A172 (cell line): ENCODE measurements at regions not wholly inside any gene's neighbourhood (a gene's known extent, or its start where the extent isn't known, plus 50 kb on each side); places are given as distances from the start of the nearest gene placed in this dataset.
"Not testable (repeated sequence)": the region's sequence is repeated elsewhere in the genome, so short reads cannot be mapped to it uniquely, and the experiment has no call there.

Experiments used
- DNase-seq: peaks from one replicate; pipeline ENCODE4 v3.0.0-alpha.2; 2015; ENCODE audit warnings: low spot score

DNA sequence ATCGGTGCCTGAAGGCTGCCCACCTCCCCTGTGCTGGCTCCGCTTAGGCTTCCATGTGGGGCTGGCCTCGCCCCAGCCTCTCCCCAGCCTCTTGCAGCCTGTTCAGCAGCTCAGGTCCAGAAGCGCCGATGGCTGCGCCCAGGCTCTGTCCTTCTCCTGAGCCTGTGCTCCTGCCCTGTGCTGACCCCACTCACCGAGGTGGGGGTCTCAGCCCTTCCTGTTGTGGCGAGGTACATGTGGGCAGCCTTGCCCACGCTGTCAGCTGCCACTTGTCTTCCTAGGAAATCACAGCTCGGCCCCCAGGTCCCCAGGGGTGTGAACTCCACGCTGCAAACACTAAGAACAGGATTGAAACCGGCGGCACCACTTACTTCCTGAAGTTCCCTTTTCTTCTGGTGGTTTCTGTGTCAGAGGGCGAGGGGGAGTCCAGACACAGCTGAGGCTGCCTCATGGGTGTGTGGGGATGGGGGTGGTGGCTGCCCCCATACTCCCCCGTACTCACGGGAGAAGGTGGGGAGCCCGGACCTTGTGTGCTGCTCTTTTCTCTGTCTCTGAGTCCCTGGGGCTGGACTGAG, 249.1 kb downstream of the TMEM121 start:
- not testable (repeated sequence) for DNase-seq

DNA sequence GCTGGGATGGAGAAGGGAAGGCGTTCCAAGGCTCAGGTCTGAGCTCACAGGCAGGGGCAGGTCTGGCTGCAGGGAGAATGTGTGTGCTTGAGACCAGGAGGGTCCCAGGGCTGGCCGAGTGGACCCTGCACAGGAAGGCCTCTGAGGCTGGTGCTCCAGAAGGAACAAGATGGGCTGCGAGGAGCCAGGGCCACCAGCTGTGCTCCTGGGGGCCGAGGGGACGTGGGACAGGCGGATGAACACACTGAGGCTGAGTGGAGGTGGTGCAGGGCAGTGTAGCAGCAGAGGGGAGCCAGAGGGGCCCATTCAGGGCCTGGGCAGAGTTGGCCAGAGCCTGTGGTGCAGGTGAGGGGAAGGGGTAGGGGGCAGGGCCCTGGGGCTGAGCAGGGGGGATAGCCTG, 249.7 kb downstream of the TMEM121 start:
- DNase-seq, result not testable (repeated sequence)

DNA sequence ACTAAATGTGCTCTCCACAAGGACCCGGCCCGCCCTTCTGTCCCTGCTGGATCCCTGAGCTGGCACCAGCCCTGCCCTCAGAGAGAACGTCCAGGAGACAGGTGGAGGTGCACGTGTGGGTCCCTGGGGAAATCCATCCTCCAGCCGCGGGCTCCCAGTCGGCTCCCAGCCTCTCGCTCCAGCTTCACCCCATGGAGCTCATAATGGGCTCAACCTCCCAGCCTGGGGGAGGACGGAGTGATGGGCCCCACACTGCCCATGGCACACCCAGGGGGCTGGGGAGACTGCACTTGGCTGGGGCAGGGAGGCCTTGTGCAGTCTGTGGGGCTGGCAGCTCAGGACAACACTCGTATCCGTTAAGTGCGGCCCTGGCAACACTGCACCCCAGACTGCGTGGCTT, 250.5 kb downstream of the TMEM121 start:
- no peak for DNase-seq

DNA sequence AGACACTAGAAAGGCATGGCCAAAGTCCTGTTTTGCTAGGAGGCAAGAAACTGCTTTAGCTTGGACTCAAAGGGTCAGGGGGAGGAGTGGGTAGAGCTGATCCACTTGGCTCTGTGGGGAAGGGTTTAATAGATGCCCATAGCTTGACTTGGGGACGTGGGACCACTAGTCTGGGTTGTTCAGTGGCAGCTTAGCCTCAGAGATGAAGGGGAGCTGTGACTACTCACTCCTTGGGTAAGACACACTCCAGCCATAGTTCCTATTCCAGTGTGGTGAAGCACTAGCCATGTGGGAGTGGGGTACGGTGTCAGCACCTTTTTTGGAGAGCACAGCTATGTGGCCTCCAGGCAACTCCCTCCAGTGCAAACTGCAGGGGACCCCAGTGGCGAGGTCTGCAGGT, 257.3 kb downstream of the TMEM121 start:
- no peak for DNase-seq

DNA sequence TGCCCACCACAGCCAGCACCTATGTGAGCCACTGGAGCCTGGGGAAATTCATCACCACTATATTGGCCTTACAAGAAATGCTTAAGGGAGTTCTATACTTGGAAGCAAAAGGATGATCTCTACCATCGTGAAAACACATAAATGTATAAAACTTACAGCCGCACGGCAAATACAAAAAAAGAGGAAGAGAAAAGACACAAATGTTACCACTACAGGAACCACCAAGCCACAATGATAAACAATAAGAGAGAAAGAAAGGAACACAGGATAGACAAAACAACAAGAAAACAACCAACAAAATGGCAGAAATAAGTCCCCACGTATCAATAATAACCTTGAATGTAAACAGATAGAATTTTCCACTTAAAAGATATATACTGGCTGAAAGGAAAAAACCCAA, 267.5 kb downstream of the TMEM121 start:
- no peak for DNase-seq

DNA sequence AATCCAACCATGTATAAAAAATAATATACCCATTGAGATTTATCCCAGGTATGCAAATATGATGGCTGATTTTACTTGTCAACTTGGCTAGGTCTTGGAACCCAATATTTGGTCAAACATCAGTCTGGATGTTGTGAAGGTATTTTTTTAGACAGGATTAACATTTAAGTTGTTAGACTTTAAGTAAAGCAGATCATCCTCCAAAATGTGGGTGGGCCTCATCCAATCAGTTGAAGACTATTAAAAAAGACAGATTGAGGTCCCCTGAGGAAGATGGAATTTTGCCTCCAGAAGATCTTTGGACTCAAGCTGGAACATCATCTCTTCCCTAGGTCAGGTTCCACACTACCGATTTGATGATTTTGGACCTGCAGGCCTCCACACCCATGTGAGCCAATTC, 271.2 kb downstream of the TMEM121 start:
- no peak for DNase-seq

DNA sequence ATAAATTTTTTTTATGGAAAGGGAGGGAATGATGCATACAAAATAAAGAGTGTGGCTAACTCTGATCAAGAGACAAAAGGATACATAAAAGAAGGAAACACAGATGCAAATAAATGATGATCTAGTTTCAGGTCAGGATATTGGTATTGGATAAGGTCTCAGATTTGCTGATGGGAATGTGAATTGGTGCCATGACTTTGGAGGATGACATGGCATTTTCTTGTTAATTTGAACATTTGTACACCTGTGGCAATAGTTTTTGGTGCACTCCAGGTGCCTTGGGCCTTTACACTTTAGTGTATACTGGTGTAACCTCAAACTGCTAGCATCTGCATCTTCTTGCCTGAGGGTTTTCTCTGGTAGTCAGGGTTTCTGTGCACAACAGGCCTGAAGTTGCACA, 279.3 kb downstream of the TMEM121 start:
- no peak for DNase-seq

DNA sequence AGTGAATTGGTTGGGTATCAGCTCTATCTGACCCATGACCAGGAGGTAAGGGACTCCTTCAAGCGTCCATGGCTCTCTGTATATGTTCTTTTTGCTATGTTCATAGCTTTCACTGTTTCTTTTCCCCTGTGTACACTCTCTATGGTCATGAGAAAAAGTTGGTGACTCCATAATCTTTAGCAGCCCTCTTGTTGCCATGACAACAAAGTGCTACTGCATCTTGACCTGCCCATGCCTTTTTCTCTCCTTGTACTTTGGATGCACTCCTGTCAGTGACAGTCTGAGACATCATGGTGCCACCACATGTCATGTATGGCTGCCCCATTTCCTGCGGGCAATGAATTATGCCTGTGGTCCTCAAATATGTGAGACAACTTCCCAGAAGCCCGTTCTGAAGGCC, 280.2 kb downstream of the TMEM121 start:
- DNase-seq, result no peak

DNA sequence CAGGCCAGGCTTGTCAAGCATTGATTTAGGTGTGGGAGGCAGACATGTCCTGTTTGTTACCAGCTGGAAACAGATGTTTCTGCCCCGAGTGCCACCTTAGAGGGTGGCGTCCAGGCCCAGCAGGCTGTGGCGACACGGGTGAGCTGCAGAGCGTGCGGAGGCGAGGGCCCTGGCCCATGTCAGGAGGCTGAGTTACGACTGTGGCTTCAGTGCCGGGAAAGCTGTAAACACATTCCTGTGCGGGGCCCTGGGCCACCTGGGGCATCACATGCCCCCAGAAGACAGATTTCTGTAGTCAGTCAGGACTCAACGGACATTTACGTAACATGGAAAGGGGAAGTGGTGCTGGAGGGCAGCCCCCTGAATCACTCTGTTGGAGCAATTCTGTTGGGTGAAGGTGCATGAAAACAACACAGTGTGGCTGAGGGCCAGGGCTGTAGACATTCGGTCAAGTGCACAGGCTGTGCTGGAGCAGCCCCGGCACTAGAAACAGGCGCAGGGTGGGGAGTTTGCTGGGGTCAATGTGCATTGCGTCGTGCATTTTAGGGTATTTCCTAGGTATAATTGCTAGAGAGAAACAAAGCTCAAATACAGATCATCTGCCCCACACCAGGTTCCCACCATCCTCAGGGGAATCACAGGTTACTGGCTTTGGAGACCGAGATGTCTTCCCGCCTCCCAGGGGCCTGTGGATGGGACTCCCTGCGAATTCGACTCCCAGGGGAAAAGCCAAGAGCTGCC, 291.8 kb downstream of the TMEM121 start:
- no peak for DNase-seq

DNA sequence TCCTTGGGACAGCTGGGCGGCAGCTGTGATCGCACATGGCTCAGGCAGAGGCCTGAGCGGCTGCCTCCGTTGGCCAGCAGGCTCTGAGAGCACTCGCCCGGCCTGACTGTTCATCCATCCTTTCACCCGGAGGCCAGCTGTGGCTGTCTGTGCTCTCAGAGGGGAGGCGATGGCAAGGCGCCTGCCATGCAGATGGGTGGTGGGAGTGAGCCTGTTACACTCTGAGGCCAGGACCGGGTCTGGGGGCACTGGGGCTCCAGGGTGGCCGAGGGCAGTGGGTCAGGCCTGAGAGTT, 292.3 kb downstream of the TMEM121 start:
- DNase-seq, result no peak

DNA sequence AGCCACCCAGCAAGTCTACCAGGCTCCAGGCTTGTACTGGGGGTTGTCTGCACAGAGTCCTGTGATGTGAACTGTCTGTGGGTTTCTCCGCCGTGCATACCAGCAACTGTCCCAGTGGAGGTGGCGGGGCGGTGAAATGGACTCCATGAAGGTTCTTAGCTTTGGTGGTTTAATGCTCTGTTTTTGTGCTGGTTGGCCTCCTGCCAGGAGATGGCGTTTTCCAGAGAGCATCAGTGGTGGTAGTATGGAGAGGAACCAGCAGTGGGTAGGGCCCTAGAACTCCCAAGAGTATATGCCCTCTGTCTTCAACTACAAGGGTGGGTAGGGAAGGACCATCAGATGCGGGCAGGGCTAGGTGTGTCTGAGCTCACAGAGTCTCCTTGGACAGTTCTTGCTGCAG, 303.8 kb downstream of the TMEM121 start:
- DNase-seq, result no peak

DNA sequence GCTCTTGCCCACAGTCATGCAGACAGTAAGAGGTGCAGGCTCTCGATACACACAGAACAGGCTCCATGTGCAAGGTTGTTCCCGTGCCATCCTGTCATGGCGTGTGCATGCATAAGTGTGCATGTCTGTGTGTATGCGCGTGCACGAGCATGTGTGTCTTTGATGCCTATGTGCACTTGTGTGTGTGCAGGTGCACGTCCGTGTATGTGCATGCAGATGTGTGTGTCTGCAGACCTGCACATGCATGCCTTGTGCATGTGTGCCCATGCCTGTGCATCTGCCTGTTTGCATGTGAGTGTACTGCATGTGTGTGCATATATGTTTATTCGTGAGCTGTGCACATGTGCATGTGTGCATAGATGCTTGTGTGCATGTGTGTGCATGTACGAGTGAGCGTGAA, 309.8 kb downstream of the TMEM121 start:
- DNase-seq, result no peak

DNA sequence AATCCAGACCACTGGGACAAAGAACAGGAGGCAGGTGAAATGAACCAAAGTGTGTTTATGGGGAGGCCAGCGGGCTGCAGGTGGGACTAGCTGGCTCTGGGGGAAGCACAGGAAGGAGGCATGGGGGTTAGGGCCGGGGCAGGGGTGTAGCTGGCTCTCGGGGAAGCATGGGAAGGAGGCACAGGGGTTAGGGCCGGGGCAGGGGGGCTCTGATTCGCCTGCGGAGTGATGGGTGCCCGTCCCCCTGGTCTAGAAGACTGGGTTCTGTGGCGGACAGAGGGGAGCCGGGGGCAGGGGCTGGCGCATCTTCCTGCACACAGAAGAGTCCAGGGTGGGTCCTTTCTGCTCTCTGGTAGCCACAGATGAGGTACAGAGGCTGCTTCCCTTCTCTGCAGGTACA, 310.3 kb downstream of the TMEM121 start:
- DNase-seq, result no peak

DNA sequence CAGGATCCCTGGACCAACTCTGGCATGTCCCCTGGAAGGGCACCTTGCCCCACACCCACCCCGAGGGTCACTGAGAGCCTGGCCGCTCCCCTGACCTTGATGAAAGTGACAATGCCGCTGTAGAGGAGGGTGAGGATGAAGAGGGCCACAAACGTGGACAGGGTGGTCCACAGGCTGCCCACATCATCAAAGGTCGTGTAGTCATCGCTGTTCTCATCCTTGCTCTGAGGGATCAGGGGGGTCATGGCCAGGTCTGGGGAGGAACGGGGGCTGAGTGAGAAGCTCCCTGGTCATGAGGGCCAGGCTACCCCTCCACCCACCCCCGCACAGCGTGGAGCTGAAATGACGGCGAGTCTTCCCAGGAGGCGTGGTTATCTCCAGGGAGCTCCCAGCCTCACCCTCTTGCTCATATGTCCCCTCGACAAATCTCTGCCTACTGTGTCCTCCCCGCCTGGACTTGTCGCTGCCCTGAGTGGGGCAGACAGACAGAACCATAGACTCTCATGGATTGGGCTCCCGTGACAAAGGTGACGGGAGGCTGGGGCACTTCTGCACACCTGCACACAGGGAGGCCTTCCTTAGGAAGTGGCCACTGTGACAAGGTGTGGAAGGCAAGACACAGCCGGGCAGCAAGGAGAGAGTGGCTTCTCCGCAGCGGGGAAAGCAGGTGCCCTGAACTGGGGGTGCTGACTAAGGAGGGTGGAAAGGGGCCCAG, 311.1 kb downstream of the TMEM121 start:
- DNase-seq, result no peak

DNA sequence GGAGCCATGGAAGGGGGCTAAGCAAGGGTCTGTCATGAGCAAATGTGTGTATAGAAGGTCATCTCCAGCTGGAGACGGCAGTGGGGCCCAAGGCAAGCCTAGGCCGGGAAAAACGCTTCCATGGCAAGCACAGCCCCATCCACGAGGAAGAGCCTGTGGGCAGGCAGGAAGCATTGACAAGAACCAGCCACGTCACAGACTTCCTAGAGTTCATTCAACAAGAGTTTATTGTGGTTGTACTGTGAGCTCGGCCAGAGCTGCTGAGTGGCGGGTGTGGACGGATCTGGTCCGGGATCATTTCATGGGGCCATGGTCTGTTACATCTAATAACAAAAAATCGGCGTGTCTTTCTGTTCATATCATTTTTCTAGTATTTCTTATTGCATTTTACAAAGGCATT, 311.7 kb downstream of the TMEM121 start:
- DNase-seq, result no peak

DNA sequence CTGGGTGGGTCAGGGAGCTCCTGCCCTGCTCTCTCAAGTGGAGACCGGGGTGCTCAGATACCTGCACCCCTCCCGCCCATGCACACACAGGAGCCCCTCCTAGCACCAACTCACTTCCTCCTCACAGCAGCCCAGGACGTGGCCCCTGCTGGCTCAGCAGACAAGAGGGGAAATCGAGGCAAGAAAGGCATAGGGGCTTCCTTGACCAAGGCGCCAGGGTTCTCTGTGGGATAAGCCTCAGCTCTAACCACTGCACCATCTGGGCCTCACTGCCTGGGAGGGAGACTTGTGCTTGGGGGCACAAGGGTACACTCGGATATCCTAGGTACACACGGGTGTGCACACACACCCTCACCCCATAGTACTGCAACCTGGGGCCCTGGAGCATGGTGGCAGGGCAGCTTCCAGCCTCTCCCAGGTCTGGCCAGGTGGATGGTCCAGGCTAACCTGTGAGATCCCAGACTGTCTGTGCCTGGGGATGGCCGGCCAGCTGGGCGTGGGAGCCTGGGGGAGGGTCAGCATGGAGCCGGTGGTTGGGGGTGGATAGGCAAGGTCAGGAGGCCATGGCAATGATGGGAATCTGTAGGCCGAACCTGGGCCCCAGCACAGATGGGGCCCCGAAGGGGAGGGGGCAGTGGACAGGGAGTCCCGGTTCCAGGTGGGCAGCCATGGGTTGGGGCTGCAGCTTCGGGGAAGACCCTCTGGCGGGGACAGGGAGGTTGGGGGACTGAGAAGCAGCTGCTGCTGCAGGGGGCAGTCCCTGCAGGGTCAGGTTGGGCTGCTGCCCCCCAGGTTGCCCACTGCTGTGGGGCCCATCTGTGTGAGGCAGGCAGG, 312.4 kb downstream of the TMEM121 start:
- no peak for DNase-seq

DNA sequence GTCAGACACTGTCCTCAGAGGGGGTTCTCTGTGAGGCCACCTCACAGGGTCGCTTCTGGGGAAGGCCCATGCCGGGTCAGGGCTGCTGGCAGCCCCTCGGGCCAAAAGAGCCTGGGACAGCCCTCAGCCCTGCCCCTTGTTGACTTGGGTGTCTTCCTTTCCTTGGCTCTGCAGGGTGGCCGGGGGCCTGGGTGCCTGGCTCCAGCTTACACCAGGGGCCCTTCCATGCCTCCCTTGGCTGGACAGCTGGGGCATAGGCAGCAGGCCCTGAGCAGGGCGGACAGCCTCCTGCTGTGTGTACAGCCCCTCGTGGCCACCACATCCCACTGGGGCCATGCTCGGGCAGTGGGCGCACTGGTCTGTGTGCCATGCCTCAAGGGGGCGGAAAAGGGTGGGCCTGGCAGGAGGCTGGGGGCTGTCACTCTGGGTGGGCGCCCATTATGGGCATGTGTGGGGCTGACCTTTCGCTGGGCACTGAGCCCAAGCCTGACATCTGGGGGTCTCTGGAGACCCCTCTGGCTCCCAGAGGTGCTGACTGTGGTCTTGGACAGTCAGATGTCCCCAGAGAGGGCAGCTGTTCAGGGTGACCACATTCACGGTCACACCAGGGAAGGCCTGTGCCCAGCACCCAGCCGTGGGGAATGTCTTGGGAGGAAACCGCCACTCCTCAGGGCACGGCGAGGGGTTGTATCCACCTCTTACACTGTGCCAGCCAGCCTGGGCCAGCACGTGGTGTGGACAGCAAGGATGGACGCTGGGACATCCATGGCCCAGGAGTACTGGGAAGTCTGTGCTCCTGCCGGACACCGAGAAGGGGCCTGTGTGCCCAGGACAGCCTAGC, 313.3 kb downstream of the TMEM121 start:
- DNase-seq, result no peak

DNA sequence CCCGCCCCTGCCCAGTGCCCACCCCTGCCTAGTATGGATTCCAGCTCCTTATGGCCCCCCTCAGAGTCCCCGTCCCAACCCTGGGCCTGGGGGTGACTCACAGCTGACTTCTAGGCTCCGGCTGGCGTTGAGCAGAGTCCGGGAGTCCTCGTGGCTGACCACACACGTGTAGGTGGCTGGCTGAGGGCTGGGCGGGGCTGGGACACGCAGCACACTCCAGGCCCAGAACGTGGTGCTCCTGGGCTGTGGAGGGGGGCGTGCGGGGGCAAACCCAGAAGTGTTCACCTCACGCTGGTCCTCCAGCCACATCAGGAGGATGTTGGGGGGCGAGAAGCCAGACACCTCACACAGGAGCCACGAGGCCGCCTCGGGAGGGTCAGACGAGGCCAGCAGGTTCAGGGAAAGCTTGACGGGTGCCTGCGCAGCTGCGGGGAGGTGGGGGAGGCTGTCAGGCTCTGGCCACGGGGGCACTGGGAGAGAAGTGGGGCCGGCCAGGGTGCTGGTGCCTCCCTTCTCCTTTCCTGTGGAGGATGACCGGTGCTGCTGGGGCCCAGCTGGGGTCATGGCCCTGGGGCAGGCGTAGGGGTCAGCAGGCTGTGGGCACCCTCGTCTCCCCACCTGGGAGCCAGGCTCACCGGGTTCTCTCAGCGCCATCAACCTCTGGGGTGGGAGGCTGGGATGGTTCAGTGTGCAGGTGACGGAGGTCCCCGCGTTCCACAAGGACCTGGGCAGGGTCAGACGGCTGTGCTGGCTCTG, 314.1 kb downstream of the TMEM121 start:
- DNase-seq, result no peak

DNA sequence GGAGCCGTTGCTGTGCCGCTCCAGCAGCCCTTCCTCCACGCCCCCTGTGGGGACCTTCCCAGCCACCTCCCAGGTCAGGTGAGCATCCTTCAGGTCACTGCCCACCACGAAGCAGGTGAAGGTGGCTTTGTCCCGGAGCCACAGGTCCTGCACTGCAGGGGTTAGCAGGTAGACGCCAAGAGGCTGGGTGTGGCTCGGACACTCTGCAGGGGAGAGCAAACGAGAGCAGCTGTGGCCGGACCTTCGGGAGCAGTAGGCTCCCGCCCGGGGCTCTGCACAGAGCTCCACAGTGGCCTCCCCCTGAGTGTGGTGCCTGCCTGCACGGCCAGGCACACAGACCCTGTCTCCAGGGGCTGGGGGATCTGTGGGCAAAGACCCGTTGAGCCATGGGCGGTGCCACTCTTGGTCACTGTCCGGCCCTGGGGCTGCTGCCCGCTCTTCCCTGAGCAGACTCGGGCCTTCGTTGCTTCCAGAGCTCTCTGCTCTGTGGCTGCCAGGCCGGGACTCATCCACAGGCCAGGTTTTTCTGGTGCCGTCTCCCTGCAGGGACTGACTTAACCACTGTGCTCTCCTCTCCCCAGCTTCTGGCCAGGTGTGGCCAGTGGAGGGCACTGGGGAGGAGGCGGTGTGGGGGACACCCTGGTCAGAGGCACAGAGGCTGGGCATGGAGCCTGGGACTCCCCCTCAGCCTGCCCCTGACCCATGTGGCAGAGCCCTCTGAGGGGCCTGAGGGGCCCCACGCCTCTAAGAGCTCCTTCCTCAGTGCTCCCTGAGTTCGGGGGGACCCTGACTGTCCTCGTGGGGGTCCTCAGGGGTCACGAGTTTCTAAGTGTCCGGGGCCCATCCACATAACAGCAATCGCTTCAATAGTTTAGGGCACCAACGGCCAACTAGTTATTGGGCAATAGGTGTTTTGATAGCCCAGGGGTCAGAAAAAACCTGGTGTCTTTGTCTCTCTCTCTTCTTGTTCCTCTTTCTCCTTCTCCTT, 314.9 kb downstream of the TMEM121 start:
- no peak for DNase-seq

DNA sequence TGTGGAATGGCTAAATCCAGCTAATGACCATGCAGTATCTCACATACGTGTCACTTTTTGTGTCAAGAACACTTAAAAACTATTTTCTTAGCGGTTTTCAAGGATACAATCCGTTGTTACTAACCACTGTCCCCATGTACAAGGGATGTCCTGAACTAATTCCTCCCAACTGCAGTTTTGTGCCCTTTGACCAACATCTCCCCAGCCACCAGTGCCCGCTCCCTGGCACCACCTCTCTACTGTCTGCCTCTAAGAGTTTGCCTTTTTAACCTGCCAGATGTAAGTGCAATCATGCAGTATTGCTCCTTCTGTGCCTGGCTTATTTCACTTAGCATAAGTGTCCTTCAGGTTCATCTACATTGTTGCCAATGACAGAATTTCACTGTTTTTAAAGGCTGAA, 315.7 kb downstream of the TMEM121 start:
- no peak for DNase-seq
